HG02938 (cell line): ENCODE measurements at regions not wholly inside any gene's neighbourhood (a gene's known extent, or its start where the extent isn't known, plus 50 kb on each side); places are given as distances from the start of the nearest gene placed in this dataset.
"Not testable (repeated sequence)": the region's sequence is repeated elsewhere in the genome, so short reads cannot be mapped to it uniquely, and the experiment has no call there.

Source experiments
- ATAC-seq: cut with Tn5 transposase; IDR thresholded peaks from one replicate; pipeline ENCODE4 v1.9.1; 2021; ENCODE audit warnings: mild to moderate bottlenecking, moderate library complexity; ENCODE audit not compliant: unreplicated experiment

DNA sequence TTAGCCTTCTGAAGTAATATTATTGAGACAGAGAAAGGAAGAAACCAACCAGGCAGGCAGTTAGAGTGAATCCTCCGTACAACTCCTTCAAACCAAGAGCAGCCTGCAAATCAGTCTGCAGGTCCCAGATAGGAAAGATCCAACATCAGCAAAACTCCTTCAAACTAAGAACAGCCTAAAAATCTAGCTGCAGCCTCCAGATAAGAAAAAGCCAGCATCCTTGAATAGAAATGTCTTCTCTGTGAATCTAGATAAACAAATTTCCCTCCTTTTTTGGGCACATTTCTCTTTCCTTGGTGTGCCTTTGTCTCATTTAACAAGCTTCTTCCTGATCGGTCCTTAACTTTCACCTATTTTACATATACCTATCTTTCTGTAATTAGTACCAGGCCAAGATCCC lies 1004.6 kb upstream of the TMEFF2 start:
- ATAC-seq: no peak

DNA sequence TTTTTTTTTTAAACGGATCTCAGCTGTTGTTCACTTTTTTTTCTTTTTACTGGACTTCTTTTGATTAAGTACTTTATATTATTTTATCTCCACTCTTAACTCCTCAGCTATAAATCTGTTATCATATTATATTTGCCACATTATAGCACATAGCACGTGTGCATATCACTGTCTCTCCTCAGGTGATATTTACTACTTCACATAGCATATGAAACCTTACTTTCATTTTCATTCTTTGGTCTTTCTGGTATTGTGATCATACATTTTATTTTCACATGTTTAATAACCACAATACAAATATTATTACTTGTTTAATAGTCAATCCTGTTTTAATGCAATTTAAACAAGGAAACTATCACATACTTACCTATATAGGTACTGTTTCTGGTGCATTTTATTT lies 993.1 kb upstream of the TMEFF2 start:
- no peak for ATAC-seq

DNA sequence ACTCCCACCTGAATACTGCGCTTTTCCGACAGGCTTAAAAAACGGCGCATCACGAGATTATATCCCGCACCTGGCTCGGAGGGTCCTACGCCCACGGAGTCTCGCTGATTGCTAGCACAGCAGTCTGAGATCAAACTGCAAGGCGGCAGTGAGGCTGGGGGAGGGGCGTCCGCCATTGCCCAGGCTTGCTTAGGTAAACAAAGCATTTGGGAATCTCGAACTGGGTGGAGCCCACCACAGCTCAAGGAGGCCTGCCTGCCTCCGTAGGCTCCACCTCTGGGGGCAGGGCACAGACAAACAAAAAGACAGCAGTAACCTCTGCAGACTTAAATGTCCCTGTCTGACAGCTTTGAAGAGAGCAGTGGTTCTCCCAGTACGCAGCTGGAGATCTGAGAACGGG lies 976.2 kb upstream of the TMEFF2 start:
- not testable (repeated sequence) for ATAC-seq

DNA sequence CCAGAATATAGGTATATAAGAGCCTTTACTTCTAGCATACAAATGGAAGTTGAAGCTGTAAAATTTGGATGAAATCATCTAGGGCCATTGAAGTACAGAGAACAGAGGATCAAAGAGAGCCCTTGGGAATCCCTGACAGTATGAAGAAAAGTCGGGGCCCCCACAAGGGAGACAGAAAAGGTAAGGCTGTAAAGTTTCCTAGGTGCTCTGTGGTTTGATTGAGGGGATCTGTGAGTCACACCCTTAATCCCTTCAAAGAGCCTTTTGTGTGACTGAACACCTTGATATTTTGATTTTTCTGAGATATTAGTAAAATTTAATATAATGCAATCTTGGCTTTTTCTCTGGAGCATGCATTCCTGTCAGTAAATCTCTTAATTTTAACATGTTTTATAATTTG lies 961.7 kb upstream of the TMEFF2 start:
- ATAC-seq: no peak

DNA sequence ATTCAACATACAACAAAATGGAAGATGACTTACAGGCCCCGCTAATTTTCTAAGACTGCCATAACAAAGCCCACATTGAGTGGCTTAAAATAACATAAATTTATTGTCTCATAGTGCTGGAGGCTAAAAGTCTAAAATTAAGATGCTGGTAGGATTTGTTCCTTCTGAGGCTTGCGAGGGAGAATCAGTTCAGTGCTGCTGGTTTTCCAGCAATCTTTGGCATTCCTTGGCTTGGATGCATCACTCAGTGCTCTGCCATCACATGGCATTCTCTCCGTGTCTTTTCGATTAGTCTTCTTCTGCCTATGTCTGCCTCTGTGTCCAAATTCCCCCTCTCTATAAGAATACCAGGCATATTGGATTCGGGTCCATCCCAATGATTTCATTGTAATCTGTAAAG lies 959.3 kb upstream of the TMEFF2 start:
- ATAC-seq: no peak

DNA sequence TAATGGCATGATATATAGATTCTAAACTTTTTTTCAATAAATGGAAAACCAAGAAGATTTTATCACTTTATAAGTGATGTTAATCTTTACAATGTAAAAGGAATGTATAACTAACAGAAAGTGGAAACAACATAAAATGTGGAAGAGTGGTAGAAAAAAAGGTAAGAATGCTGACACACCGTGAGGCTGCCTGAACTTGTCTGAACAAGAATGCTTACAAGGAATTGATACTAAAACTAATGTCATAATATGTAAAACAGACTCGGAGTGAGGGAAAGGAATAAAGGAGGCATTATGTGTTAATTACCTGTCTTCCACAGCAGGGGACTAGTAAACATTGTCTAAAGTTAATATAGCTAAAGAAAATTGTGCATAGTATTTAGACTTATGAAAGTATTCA lies 958.8 kb upstream of the TMEFF2 start:
- no peak for ATAC-seq

DNA sequence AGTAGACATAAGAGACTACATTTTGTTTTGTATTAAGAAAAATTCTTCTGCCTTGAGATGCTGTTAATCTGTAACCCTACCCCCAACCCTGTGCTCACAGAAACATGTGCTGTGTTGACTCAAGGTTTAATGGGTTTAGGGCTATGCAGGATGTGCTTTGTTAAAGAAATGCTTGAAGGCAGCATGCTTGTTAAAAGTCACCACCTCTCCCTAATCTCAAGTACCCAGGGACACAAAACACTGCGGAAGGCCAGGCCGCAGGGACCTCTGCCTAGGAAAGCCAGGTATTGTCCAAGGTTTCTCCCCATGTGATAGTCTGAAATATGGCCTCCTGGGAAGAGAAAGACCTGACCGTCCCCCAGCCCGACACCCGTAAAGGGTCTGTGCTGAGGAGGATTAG lies 947.7 kb upstream of the TMEFF2 start:
- not testable (repeated sequence) for ATAC-seq

DNA sequence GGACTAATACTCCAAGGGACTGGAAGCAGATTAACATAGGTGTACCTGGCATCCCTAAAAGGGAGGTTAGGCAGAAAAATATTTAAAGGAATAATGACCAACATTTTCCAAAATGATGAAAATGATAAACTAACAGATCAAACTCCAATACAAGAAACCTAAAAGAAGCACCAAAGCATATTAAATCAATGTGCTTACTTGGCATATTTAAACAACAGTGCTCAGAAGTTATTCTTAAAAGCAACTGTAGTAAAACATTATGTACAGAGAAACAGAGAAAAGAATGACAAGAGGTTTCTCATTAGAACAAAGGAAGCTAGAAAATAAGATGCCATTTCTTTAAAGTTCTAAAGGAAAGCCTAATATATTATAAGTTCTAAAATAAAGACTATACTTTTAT lies 947.3 kb upstream of the TMEFF2 start:
- ATAC-seq: no peak

DNA sequence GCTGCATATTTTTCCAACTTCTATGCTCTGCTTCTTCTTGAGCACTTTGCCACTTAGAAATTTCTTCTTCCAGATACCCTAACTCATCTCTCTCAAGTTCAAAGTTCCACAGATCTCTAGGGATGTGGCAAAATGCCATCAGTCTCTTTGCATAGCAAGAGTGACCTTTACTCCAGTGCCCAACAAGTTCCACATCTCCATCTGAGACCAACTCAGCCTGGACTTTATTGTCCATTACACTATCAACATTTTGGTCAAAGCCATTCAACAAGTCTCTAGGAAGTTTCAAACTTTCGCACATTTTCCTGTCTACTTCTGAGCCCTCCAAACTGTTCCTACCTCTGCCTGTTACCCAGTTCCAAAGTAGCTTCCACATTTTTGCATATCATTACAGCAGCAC lies 946.2 kb upstream of the TMEFF2 start:
- ATAC-seq: not testable (repeated sequence)

DNA sequence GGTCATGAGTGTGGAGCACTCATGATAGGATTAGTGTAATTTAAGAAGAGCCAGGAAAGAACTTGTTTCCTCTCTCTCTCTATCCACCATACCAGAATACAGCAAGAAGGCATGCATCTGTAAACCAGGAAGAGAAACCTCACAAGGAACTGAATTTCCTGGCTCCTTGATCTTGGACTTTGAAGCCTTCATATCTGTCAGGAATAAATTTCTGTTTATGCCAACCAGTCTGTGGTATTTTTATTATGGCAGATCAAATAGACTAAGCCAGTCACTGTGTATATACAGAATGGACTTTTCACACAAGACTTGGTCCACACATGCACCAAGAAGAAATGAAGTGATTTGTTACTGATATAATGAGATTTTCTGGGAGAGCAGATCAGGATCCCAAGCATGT lies 930.1 kb upstream of the TMEFF2 start:
- ATAC-seq: no peak

DNA sequence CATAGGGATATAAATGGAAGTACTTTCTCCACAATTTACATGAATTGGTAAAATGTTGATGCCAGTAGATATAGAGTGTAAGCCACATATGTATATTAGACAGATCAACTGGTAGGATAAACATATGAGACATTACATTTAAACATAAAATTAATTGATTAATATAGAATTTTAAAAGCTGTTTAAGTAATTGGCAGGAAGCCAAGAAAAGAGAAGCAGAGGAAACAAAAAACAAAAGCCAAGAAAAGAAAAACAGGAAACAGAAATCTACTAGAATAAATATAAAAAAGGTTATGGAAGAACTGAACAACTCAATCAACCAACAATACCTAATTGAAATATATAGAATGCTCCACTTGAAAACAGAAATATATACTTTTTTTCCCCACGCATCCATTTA lies 920.1 kb upstream of the TMEFF2 start:
- no peak for ATAC-seq

DNA sequence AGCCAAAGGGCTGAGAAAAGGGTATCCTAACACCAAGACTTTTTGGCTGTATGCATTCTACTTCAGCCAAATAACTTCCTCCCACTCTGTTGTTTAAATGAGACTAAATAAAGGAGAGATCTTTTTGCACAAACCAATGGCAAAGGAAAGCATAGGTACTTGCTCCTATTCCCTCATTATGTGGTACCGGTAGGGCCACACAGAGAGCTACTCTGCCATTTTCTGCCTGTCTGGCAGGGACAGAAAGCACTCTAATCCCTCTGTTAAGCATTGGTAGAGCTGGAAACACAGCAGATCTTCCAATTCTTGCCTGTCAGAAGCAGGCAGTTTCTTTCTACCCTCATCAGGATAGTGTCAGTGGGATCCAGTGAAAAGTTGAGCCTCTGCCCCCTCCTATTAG lies 918.3 kb upstream of the TMEFF2 start:
- ATAC-seq: no peak

DNA sequence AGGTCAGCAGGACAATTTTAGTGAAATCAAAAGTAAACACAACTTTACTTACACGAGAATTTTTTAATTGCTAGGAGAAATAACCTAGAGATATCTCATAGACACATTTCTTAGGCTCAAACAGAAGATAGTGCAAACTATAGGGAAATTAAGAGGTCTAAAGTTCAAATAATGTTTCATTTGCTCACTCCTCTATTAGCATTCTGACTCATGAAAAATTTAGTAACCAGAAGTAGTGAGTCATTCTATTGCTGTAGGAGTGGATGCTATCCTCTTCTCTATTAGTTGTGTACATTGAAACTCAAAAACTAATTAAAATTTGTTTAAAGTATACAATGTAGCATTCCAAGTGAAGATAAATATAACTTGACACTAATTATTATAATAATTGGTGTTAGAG lies 908.3 kb upstream of the TMEFF2 start:
- ATAC-seq: no peak

DNA sequence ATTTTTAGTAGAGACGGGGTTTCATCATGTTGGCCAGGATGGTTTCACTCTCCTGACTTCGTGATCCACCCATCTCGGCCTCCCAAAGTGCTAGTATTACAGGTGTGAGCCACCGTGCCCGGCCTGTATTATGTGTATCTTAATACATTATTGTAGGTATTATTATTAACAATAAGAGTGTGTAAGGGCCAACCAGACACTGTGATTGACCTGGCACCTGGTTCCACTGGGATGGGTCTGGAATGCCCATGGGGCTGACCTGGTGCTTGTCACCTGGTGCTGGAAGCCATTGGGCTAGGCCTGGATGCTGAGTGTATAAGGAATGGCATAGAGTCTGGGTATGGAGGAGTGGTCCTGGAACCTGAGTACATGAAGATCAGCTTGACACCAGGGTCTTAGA lies 906.9 kb upstream of the TMEFF2 start:
- ATAC-seq: no peak

DNA sequence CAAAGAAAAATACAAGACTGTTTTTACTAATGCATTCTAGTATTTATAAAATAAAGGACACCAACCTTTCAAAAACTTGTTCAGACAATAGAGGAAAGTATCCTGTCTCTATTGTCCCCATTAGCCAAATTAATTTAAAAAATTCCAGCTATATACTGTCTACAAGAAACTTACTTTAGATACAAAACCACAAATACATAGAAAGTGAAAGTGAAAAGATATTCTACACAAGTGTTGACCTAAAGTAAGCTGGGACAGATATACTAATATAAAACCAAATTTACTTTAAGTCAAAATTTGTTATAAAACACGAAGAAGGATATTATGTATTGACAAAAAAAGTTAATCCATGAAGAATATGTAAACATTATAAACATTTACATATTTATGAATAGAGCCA lies 893.3 kb upstream of the TMEFF2 start:
- ATAC-seq: no peak

DNA sequence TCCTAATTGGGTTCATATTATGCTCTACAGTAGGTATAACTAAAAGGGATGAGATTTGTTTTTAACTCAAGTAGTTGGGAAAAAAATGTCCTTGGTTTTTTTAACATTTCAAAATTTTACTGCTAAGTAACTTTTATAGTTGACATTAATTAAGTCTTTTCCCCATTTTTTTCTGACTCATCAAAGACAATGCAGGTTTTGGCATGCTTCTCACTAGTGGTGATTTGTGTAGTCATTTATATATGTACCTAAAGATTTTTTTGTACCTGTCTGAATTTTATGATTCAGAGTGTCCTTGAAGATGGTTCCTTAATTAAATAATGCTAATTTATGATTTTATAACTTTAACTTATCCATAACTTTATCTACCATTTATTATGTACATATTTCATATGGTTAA lies 882.3 kb upstream of the TMEFF2 start:
- no peak for ATAC-seq

DNA sequence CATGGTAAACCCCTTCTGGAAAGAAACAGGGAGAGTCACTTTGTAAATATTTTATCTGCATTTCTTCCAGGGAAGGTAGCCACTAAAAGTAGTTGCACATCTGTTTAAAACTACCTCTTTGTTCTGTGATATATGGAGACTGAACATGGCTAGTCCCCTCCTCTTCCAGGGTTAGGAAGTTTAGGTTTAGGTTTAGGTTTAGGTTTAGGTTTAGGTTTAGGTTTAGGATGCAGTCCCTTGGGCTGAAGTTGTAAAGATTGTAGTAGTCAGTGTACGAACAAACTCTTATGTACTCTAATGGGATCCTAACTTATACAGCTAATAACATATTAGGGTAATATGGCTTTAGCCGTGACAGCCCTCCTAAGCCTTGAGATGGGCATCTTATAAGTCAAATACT lies 880.2 kb upstream of the TMEFF2 start:
- ATAC-seq: no peak

DNA sequence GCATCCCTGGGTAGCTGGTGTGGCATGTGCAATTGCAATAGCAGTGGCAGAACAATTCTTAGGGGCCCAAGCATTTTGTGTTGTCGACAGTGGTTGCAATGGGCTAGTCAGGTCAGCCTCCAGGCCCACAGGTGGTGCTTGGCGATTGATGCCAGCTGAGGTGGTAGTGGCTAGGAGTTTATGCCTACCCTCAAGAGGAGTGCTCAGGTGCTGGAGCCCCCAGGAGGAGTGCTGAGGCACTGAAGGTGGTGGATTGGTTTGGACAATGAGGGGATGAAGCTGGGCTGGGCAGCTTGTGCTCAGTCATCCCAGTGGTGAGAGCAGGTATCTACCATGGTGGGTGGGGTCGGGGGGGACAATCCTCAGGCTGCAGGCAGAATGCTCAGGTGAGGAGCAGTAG lies 877.9 kb upstream of the TMEFF2 start:
- ATAC-seq: no peak

DNA sequence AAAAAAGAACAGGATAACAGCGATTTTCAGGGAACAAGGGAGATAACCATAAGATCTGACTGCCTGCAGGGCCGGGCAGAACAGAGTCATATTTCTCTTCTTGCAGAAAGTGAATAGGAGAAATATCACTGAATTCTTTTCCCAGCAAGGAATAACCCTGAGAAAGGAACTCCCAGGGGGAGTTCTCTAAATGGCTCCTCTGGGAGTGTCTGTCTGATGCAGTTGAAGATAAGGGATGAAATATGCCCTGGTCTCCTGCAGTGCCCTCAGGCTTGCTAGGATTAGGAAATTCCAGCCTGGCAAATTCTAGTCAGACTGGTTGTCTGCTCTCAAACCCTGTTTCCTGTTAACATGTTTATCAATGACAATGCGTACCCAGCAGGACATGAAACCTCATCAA lies 830.8 kb upstream of the TMEFF2 start:
- ATAC-seq: not testable (repeated sequence)

DNA sequence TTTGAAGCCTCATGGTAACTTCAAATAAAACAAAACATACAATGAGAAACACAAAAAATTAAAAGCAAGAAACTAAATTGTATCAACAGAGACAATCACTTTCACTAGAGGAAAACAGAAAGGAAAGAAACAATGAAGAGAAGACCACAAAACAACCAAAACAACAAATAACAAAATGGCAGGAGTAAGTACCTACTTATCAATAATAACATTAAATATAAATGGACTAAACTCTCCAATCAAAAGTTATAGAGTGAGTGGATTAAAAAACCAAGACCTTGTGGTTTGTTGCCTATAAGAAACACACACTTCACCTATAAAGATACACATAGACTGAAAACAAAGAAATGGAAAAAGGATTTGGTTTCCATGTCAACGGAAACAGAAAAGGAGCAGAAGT lies 830.1 kb upstream of the TMEFF2 start:
- ATAC-seq: no peak

DNA sequence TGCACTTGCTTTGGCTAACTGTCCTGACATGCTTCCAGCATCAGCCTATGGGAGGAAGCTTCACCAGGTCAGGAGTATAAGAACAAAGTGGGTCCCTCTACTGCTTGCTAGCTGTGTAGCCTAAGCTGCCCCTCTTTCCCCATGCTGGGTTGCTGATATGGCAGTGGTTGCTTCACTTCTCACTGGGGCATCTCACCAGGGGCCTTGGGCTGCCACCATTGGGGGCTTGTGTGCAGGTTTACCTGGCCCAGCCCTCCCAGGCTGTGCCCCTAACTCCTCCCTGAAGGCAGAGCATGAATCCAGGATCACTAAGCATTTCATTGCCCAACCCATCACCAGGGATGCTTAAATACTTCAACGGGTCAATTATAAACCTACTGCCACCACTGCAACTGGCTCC lies 817.1 kb upstream of the TMEFF2 start:
- no peak for ATAC-seq

DNA sequence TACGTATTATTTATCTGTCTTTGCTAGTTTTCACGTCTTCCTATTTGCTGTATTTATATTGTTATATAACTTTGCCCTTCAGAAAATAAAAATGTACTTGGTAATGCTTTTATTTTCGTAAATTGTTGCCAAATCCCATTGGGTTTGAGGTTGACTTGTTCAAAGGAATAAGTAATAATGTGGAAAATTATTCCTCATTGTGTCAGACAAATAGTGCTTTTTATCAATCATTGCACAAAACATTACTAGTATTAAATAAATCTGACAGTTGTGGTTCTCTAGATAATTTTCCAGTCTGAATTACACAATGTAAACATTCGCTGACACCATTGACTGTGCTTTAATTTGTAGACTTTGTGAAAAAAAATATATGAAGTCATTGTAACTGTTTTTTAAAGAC lies 798.3 kb upstream of the TMEFF2 start:
- no peak for ATAC-seq

DNA sequence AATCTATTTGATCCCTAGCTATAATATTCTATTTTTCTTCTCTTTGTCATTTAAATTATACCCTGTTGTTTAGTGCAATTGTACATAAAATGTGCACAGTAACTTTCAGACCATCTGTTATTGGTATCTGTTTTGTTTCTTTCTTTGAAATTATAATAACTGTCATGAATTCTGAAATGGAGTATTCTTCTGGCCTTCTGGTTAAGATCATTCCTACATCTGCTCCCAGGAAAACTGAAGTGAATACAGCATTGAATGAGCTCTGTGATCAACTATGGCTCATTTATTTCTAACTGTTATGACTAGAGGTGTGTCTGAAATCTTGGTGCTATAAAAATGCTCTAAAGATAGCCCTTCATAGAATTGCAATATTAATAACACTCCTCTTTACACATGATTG lies 788.4 kb upstream of the TMEFF2 start:
- no peak for ATAC-seq

DNA sequence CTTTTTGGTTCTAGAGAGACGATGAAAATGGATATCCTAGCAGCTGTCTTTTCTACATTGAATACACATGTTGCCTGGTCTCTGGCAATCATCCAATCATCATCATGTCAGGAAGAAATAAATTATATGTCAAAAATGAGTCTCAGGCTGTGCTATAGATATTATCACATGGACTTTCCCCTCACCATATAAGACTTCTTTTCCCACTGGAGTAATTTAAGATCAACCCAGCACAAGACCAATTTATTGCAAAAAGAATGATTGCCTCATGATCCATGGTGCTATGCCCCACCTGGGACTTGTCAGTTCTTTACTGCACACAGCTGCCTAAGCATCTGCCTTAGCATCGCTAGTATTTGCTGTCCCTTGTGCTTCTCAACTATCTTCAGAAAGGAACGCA lies 783.7 kb upstream of the TMEFF2 start:
- no peak for ATAC-seq
